GM12892 (cell line): ENCODE measurements at regions not wholly inside any gene's neighbourhood (a gene's known extent, or its start where the extent isn't known, plus 50 kb on each side); places are given as distances from the start of the nearest gene placed in this dataset.

Experiments
- DNase-seq: peaks from one replicate; pipeline ENCODE4 v3.0.0; 2011; ENCODE audit not compliant: insufficient read length
- FAIRE-seq: peaks from 2 replicates; lab custom pipeline; 2011; peaks lifted over from hg19 to GRCh38; lab: Jason Lieb, UNC
- POLR2A ChIP-seq: IDR thresholded peaks from 2 replicates; pipeline ENCODE4 v1.6.1; 2011; ENCODE audit warnings: low read depth, low read length, control low read depth
- POLR2AphosphoS5 ChIP-seq: IDR thresholded peaks from 2 replicates; pipeline ENCODE4 v1.6.1; 2011; ENCODE audit warnings: low read depth, low read length, control low read depth
- TAF1 ChIP-seq: IDR thresholded peaks from 2 replicates; pipeline ENCODE4 v1.6.1; 2011; ENCODE audit warnings: low read depth, mild to moderate bottlenecking, control low read depth, low read length, borderline replicate concordance

DNA sequence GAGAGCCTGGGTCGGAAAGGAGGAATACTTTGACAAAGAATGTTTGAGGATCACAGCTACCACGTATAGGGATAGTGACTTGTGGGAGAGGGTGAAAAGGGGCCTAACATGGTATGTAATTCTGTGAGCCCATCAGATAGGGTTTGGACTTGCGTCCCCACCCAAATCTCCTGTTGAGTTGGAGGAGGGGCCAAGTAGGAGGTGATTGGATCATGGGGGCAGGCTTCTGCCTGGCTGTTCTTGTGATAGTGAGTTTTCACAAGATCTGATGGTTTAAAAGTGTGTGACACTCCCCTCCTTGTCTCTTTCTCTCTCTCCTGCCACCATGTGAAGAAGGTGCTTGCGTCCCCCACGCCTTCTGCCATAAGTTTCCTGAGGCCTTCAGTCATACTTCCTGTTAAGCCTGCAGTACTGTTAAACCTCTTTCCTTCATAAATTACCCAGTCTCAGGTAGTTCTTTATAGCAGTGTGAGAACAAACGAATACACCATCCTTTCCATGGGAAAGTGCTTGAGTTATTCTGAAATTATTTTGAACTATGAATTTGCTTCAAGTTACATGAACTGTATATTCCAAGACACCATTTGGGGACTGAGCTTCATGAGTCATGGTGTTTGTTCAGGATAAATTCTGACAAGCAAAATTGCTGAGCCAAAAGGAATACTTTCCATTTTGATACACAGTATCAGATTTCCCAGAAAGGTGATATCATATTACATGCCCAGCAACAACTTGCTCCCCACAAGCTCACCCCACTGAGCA is 68.8 kb upstream of the SSBP2 start:
- TF ChIP-seq POLR2A, result no peak
- no peak for TF ChIP-seq POLR2AphosphoS5
- TF ChIP-seq TAF1, result no peak
- DNase-seq, result no peak
- no peak for FAIRE-seq

DNA sequence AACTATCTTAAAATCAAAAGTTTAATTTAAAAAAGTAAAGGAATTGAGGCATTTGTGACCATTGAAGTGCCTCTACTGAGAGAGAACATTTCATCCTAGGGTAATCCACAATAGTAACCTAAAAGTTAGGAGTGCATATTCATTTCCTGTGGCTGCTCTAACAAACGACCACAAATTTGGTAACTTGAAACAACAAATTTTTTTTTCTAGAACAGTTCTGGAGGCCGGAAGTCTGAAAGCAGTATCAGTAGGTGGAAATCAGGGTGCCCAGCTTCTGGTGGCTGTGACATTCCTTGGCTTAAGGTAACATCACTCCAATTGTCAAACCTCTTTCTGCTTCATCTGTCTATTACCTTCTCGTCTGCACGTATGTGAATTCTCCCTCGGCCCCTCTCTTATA is 67.1 kb upstream of the SSBP2 start:
- TF ChIP-seq POLR2A (no peak), TAF1 (no peak), POLR2AphosphoS5 (no peak)
- no peak for FAIRE-seq
- no peak for DNase-seq

GRCh38 chr5:81817086-81817485 is 66.2 kb upstream of the SSBP2 start:
- FAIRE-seq (no peak), DNase-seq (no peak)
- TF ChIP-seq POLR2A (no peak), POLR2AphosphoS5 (no peak), TAF1 (no peak)

GRCh38 chr5:81815321-81815720 is 64.4 kb upstream of the SSBP2 start:
- DNase-seq, result no peak
- no peak for FAIRE-seq
- no peak for TF ChIP-seq POLR2AphosphoS5
- no peak for TF ChIP-seq TAF1
- no peak for TF ChIP-seq POLR2A

- DNase-seq, result no peak
- no peak for FAIRE-seq
- no peak for TF ChIP-seq TAF1
- TF ChIP-seq POLR2AphosphoS5, result no peak
- TF ChIP-seq POLR2A, result no peak
Measured at GRCh38 chr5:81808106-81808505, 57.2 kb upstream of the SSBP2 start.

GRCh38 chr5:81805086-81805485 is 54.2 kb upstream of the SSBP2 start:
- TF ChIP-seq TAF1 (no peak), POLR2AphosphoS5 (no peak), POLR2A (no peak)
- DNase-seq, result no peak
- FAIRE-seq, result no peak

- FAIRE-seq (no peak), DNase-seq (no peak)
- TF ChIP-seq TAF1 (no peak), POLR2AphosphoS5 (no peak), POLR2A (no peak)
Measured at GRCh38 chr5:81803812-81804211, 52.9 kb upstream of the SSBP2 start.

- DNase-seq (no peak), FAIRE-seq (no peak)
- TF ChIP-seq POLR2AphosphoS5 (no peak), POLR2A (no peak), TAF1 (no peak)
Measured at GRCh38 chr5:81802625-81803024, 51.7 kb upstream of the SSBP2 start.

DNA sequence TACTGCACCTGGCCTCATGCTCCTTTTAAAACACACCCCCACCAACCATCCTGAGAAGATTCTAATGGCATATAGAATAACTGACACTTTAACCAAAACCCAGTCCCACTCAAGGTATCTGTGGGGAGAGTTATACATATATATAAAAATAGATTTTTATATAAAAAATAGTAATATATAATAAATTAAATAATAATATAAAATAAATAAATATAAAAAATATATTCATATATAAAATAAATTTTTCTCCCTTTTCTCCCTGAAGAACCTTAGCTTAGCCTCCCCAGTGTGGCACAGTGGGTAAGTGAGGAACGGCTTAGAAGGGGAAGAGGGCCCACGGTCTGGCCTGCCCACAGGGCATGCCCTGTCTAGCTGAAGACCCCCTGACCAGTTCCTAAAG is 51.1 kb upstream of the SSBP2 start:
- FAIRE-seq, result no peak
- no peak for DNase-seq

GRCh38 chr5:81800797-81801196 is 49.9 kb upstream of the SSBP2 start:
- no peak for TF ChIP-seq POLR2A
- no peak for TF ChIP-seq POLR2AphosphoS5
- no peak for TF ChIP-seq TAF1
- no peak for DNase-seq
- no peak for FAIRE-seq

More for the DNA sequence above, 51.1 kb upstream of the SSBP2 start:
- TF ChIP-seq TAF1 (no peak), POLR2AphosphoS5 (no peak), POLR2A (no peak)
